ENCODE measurements at regions not wholly inside any gene's neighbourhood (a gene's known extent, or its start where the extent isn't known, plus 50 kb on each side); places are given as distances from the start of the nearest gene placed in this dataset.

GRCh38 chr3:35291471-35292236, 347.7 kb upstream of the ARPP21 start (continued):
- TF ChIP-seq, protein P1, sequence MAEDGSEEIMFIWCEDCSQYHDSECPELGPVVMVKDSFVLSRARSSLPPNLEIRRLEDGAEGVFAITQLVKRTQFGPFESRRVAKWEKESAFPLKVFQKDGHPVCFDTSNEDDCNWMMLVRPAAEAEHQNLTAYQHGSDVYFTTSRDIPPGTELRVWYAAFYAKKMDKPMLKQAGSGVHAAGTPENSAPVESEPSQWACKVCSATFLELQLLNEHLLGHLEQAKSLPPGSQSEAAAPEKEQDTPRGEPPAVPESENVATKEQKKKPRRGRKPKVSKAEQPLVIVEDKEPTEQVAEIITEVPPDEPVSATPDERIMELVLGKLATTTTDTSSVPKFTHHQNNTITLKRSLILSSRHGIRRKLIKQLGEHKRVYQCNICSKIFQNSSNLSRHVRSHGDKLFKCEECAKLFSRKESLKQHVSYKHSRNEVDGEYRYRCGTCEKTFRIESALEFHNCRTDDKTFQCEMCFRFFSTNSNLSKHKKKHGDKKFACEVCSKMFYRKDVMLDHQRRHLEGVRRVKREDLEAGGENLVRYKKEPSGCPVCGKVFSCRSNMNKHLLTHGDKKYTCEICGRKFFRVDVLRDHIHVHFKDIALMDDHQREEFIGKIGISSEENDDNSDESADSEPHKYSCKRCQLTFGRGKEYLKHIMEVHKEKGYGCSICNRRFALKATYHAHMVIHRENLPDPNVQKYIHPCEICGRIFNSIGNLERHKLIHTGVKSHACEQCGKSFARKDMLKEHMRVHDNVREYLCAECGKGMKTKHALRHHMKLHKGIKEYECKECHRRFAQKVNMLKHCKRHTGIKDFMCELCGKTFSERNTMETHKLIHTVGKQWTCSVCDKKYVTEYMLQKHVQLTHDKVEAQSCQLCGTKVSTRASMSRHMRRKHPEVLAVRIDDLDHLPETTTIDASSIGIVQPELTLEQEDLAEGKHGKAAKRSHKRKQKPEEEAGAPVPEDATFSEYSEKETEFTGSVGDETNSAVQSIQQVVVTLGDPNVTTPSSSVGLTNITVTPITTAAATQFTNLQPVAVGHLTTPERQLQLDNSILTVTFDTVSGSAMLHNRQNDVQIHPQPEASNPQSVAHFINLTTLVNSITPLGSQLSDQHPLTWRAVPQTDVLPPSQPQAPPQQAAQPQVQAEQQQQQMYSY (CRISPR knock-in tag; IDR thresholded peaks at IDR 0.05) = no peak
- TF ChIP-seq ESRRA (IDR thresholded peaks at IDR 0.05; ENCODE audit: low read length) = no peak
- no peak for TF ChIP-seq STAT3 (IDR thresholded peaks at IDR 0.05; ENCODE audit: low read depth, low read length)

DNA sequence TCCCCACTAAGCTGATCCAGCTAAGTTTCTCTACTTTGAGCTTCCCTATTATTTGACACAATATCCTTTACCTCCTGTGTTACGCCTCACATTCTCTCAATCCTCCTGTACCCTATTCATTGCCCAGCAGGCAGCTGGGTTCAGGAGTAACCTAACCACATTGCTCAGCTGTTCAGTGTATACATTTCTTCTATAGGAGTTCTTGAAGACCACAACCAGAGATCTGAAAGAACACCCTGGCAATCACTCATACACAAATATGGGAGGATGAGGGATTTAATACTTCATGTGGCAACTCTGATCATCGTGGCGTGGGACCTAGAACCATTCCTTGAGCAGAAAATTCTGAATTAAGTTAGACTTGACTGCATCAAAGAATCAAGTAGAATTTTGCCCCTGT, 346.8 kb upstream of the ARPP21 start:
- FAIRE-seq = no peak
- Histone ChIP-seq H3K27ac (ENCODE audit: control insufficient read depth, insufficient read depth) (no peak overlapping the region), H3K36me3 (ENCODE audit: control insufficient read depth in 2 of 2, insufficient read depth in 2 of 2, low read length in 1 of 2) (no peaks in the 10 kb centered on the region), H3K79me2 (ENCODE audit: control insufficient read depth, insufficient read depth, low read length) (no peaks in the 10 kb centered on the region), H3K4me1 (ENCODE audit: control insufficient read depth, insufficient read depth, low read length) (no peaks in the 10 kb centered on the region), H4K20me1 (ENCODE audit: control insufficient read depth, insufficient read depth) (no peaks in the 10 kb centered on the region), H3K4me2 (ENCODE audit: control insufficient read depth, insufficient read depth) (no peak overlapping the region), H3K9ac (ENCODE audit: control insufficient read depth, insufficient read depth, low read length) (no peak overlapping the region), H3K27me3 (replicated peaks in 1 of 2; ENCODE audit: control insufficient read depth in 2 of 2, insufficient read depth in 2 of 2, low read length in 1 of 2) (no peaks in the 10 kb centered on the region), H2AFZ (ENCODE audit: control insufficient read depth, low read depth, low read length) (no peak overlapping the region), H3K4me3 (no peak overlapping the region), H3K9me3 (replicated peaks; ENCODE audit: control insufficient read depth, insufficient read depth, low read length) (no peaks in the 10 kb centered on the region)
- ChIA-PET CTCF (no interaction called here), RAD21 (ENCODE audit: unreplicated experiment) (no interaction called here), SMC1A (ENCODE audit: uncharacterized antibody, unreplicated experiment) (no interaction called here), POLR2A (no interaction called here)
- intact Hi-C loops (cut with micrococcal nuclease; ENCODE audit: unreplicated experiment) (no loop called here), in situ Hi-C loops (cut with MboI) (no loop called here)
- no TSS peak for BruUV-seq (replicated peaks)
- TF ChIP-seq RAD21 (IDR thresholded peaks at IDR 0.05; ENCODE audit: insufficient read depth, low read depth, low read length) (no peak), POLR2AphosphoS5 (IDR thresholded peaks at IDR 0.05; ENCODE audit: low read length) (no peak), ATF3 (IDR thresholded peaks at IDR 0.05; ENCODE audit: borderline replicate concordance, extremely low read depth, low read depth, low read length) (no peak), STAT3 (IDR thresholded peaks at IDR 0.05; ENCODE audit: low read depth, low read length) (no peak), HCFC1 (IDR thresholded peaks at IDR 0.05; ENCODE audit: low read length) (no peak)
- 4% methylated on average over 3 of the region's 3 CpGs for WGBS (ENCODE audit: insufficient coverage, insufficient replicate concordance, low lambda C conversion rate, missing lambda C conversion rate)
- no peak for DNase-seq (ENCODE audit: low read depth, low spot score)
- ATAC-seq = no peak
